Endodermal cell (in vitro differentiated cells): ENCODE measurements at regions not wholly inside any gene's neighbourhood (a gene's known extent, or its start where the extent isn't known, plus 50 kb on each side); places are given as distances from the start of the nearest gene placed in this dataset.

ENCODE experiments used
- DNase-seq: peaks from one replicate; pipeline ENCODE4 v3.0.0-alpha.2; 2017
- H3K27ac ChIP-seq: 2 replicates; pipeline ENCODE4 v1.5.1; 2013; ENCODE audit warnings: mild to moderate bottlenecking, low read depth, low read length, moderate library complexity
- H3K27me3 ChIP-seq: 2 replicates; pipeline ENCODE4 v1.6.1; 2013; ENCODE audit warnings: mild to moderate bottlenecking, low read length, moderate library complexity; ENCODE audit not compliant: insufficient read depth, control insufficient read depth, poor library complexity, severe bottlenecking
- H3K36me3 ChIP-seq: 2 replicates; pipeline ENCODE4 v1.7.0; 2013; ENCODE audit warnings: mild to moderate bottlenecking, low read length, moderate library complexity; ENCODE audit not compliant: control insufficient read depth, insufficient read depth
- H3K4me1 ChIP-seq: one replicate; pipeline ENCODE4 v1.7.0; 2013; ENCODE audit warnings: low read length; ENCODE audit not compliant: control insufficient read depth, insufficient read depth
- H3K4me3 ChIP-seq: 2 replicates; pipeline ENCODE4 v1.5.1; 2013; ENCODE audit warnings: mild to moderate bottlenecking, low read length, moderate library complexity
- H3K9ac ChIP-seq: 2 replicates; pipeline ENCODE4 v1.6.1; 2013; ENCODE audit warnings: mild to moderate bottlenecking, low read length, moderate library complexity; ENCODE audit not compliant: poor library complexity, severe bottlenecking; ENCODE audit errors: extremely low read depth
- H3K9me3 ChIP-seq: 2 replicates; pipeline ENCODE4 v1.6.1; 2013; ENCODE audit warnings: mild to moderate bottlenecking, low read length, moderate library complexity; ENCODE audit not compliant: control insufficient read depth
- H3K27ac Mint-ChIP-seq: 2 replicates; pipeline ENCODE4 v1.8.0; 2020; ENCODE audit warnings: mixed read lengths
- H3K27me3 Mint-ChIP-seq: 2 replicates; pipeline ENCODE4 v1.8.0; 2021; ENCODE audit warnings: mild to moderate bottlenecking, mixed read lengths; ENCODE audit not compliant: insufficient read depth
- H3K36me3 Mint-ChIP-seq: 2 replicates; pipeline ENCODE4 v1.8.0; 2020; ENCODE audit warnings: low read depth, mixed read lengths
- H3K4me1 Mint-ChIP-seq: 2 replicates; pipeline ENCODE4 v1.8.0; 2020; ENCODE audit warnings: mixed read lengths
- H3K4me3 Mint-ChIP-seq: 2 replicates; pipeline ENCODE4 v1.8.0; 2020; ENCODE audit warnings: mild to moderate bottlenecking, moderate library complexity, mixed read lengths
- H3K9me3 Mint-ChIP-seq: 2 replicates; pipeline ENCODE4 v1.8.0; 2020; ENCODE audit warnings: mild to moderate bottlenecking, mixed read lengths
- CTCF ChIP-seq: fragments of 200-600 bp; sonication (generic); conservative IDR thresholded peaks from 2 replicates; pipeline ENCODE4 v1.5.0; 2021; ENCODE audit warnings: antibody characterized with exemption, mild to moderate bottlenecking
- WGBS, 2 experiments: methylation state at CpG; one replicate each; pipeline versions ENCODE4 v1.1.5 to v1.1.7; 2013; ENCODE audit warnings: missing lambda C conversion rate in 2 of 2, mixed read lengths in 1 of 2; ENCODE audit not compliant: insufficient coverage in 1 of 2, insufficient read length in 1 of 2; 5-methylcytosine and 5-hydroxymethylcytosine counted together

- Histone ChIP-seq H3K9ac (no peak overlapping the region), H3K4me3 (no peak overlapping the region), H3K9me3 (no peaks in the 10 kb centered on the region), H3K27ac (no peak overlapping the region), H3K27me3 (no peaks in the 10 kb centered on the region), H3K4me1 (no peaks in the 10 kb centered on the region), H3K36me3 (no peaks in the 10 kb centered on the region)
- no peak overlapping the region for H3K4me3 Mint-ChIP-seq
- H3K27ac Mint-ChIP-seq, result no peak overlapping the region
- DNase-seq, result no peak
- H3K36me3 Mint-ChIP-seq, result no peaks in the 10 kb centered on the region
- no peaks in the 10 kb centered on the region for H3K27me3 Mint-ChIP-seq
- WGBS, 2 experiments, result 100% methylated on average over 1 of the region's 1 CpG
- TF ChIP-seq CTCF, result no peak
- H3K9me3 Mint-ChIP-seq, result no peaks in the 10 kb centered on the region
- no peaks in the 10 kb centered on the region for H3K4me1 Mint-ChIP-seq
Measured at GRCh38 chr4:60216752-60217151, 983.4 kb upstream of the ADGRL3 start.

GRCh38 chr4:60221866-60222265 lies 978.3 kb upstream of the ADGRL3 start:
- no peak for DNase-seq
- no peaks in the 10 kb centered on the region for H3K4me1 Mint-ChIP-seq
- H3K9me3 Mint-ChIP-seq, result no peaks in the 10 kb centered on the region
- no peak overlapping the region for H3K4me3 Mint-ChIP-seq
- Histone ChIP-seq H3K4me1 (no peaks in the 10 kb centered on the region), H3K9ac (no peak overlapping the region), H3K36me3 (no peaks in the 10 kb centered on the region), H3K27me3 (no peaks in the 10 kb centered on the region), H3K27ac (no peak overlapping the region), H3K4me3 (no peak overlapping the region), H3K9me3 (no peaks in the 10 kb centered on the region)
- no peaks in the 10 kb centered on the region for H3K36me3 Mint-ChIP-seq
- no peak overlapping the region for H3K27ac Mint-ChIP-seq
- WGBS, 2 experiments, result 94 to 97% methylated on average over 3 to 5 of the region's 5 CpGs
- no peaks in the 10 kb centered on the region for H3K27me3 Mint-ChIP-seq
- no peak for TF ChIP-seq CTCF

- no peaks in the 10 kb centered on the region for H3K36me3 Mint-ChIP-seq
- 98 to 100% methylated on average over 1 to 3 of the region's 3 CpGs for WGBS, 2 experiments
- Histone ChIP-seq H3K9ac (no peak overlapping the region), H3K9me3 (no peaks in the 10 kb centered on the region), H3K36me3 (no peaks in the 10 kb centered on the region), H3K4me3 (no peak overlapping the region), H3K4me1 (no peaks in the 10 kb centered on the region), H3K27me3 (no peaks in the 10 kb centered on the region), H3K27ac (no peak overlapping the region)
- H3K4me3 Mint-ChIP-seq, result no peak overlapping the region
- TF ChIP-seq CTCF, result no peak
- H3K27ac Mint-ChIP-seq, result no peak overlapping the region
- no peaks in the 10 kb centered on the region for H3K9me3 Mint-ChIP-seq
- no peaks in the 10 kb centered on the region for H3K27me3 Mint-ChIP-seq
- no peaks in the 10 kb centered on the region for H3K4me1 Mint-ChIP-seq
- no peak for DNase-seq
Measured at GRCh38 chr4:60223208-60223923, 976.8 kb upstream of the ADGRL3 start.
